Vagina (tissue), 2 donors: ENCODE measurements at regions not wholly inside any gene's neighbourhood (a gene's known extent, or its start where the extent isn't known, plus 50 kb on each side); places are given as distances from the start of the nearest gene placed in this dataset.

Source experiments
- POLR2A ChIP-seq, 2 donors: fragments of 450-650 bp; IDR thresholded peaks; one replicate each; pipeline ENCODE4 v1.6.1; 2017; ENCODE audit warnings: antibody characterized with exemption in 2 of 2, mild to moderate bottlenecking in 2 of 2, moderate library complexity in 2 of 2
- POLR2AphosphoS5 ChIP-seq, 2 donors: sonication (generic); formaldehyde crosslinking; IDR thresholded peaks; one replicate each; pipeline ENCODE4 v1.9.0; 2017; ENCODE audit warnings: antibody characterized with exemption in 2 of 2, mild to moderate bottlenecking in 2 of 2, low read depth in 1 of 2; ENCODE audit not compliant: insufficient read depth in 1 of 2
- TF ChIP-seq, protein P1 (sequence below), 3 experiments: fragments of 450-650 bp in 2 of 3; fragments of 200-600 bp in 1 of 3; sonication (generic) in 1 of 3; IDR thresholded peaks; one replicate each; pipeline ENCODE4 v1.5.1; 2017 to 2019; ENCODE audit warnings: antibody characterized with exemption in 3 of 3, mild to moderate bottlenecking in 2 of 3, moderate library complexity in 2 of 3

DNA sequence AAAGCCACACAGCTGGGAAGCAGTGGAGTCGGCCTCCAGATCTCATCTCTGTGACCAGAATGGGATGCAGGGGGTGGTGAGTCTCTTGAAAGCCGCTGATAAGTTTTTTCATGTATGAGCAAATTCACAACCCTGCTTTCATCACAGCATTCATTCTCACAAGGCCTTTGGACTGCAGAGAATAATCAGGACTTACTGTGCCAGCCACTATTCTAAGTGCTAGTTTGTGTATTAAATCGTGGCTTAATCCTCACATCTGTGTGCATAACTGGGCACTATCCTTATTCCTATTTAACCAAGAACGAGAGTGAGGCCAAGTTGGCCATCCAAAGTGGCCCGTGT is 64.2 kb upstream of the POLG start:
- no peak for TF ChIP-seq POLR2A (IDR thresholded peaks at IDR 0.05)
- TF ChIP-seq, protein P1, sequence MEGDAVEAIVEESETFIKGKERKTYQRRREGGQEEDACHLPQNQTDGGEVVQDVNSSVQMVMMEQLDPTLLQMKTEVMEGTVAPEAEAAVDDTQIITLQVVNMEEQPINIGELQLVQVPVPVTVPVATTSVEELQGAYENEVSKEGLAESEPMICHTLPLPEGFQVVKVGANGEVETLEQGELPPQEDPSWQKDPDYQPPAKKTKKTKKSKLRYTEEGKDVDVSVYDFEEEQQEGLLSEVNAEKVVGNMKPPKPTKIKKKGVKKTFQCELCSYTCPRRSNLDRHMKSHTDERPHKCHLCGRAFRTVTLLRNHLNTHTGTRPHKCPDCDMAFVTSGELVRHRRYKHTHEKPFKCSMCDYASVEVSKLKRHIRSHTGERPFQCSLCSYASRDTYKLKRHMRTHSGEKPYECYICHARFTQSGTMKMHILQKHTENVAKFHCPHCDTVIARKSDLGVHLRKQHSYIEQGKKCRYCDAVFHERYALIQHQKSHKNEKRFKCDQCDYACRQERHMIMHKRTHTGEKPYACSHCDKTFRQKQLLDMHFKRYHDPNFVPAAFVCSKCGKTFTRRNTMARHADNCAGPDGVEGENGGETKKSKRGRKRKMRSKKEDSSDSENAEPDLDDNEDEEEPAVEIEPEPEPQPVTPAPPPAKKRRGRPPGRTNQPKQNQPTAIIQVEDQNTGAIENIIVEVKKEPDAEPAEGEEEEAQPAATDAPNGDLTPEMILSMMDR (IDR thresholded peaks at IDR 0.05) = no peak
- TF ChIP-seq POLR2AphosphoS5 (IDR thresholded peaks at IDR 0.05; ENCODE audit: insufficient read depth in 1 of 2, low read depth in 1 of 2) = no peak
